IMR-90 (cell line): ENCODE measurements at regions not wholly inside any gene's neighbourhood (a gene's known extent, or its start where the extent isn't known, plus 50 kb on each side); places are given as distances from the start of the nearest gene placed in this dataset.

ENCODE experiments used
- ATAC-seq: fragments of 200-7000 bp; cut with Tn5 transposase; 2 replicates; pipeline ENCODE4 v1.9.1; 2020; ENCODE audit warnings: low read depth, mild to moderate bottlenecking, moderate library complexity
- BruUV-seq: library from RNA; stranded (reverse); fragments of 400-500 nt; replicated peaks from 2 replicates; lab custom pipeline; 2021; lab: Mats Ljungman, UMichigan
- CTCF ChIA-PET: fragments of 300-600 bp; formaldehyde crosslinking; extraction: SDS; loops from one replicate; lab custom pipeline; 2021; ENCODE audit warnings: antibody characterized with exemption; lab: Yijun Ruan, JAX
- POLR2A ChIA-PET: fragments of 300-600 bp; sonication (Branson Sonifier 250); formaldehyde crosslinking; loops from one replicate; lab custom pipeline; 2022; ENCODE audit warnings: antibody characterized with exemption; ENCODE audit not compliant: unreplicated experiment; lab: Charles Lee
- DNase-seq: peaks from one replicate; pipeline ENCODE4 v3.0.0; 2013
- H2AFZ ChIP-seq: replicated peaks from 2 replicates; pipeline ENCODE3; 2013; ENCODE audit warnings: low read length, mild to moderate bottlenecking; ENCODE audit not compliant: poor library complexity
- H2AK5ac ChIP-seq: 2 replicates; pipeline ENCODE4 v1.6.1; 2013; ENCODE audit warnings: low read depth, low read length, inconsistent platforms
- H2AK9ac ChIP-seq: replicated peaks from 2 replicates; pipeline ENCODE3; 2013; ENCODE audit warnings: mild to moderate bottlenecking, low read depth, low read length, moderate library complexity; ENCODE audit not compliant: poor library complexity
- H2BK120ac ChIP-seq: 2 replicates; pipeline ENCODE4 v1.6.1; 2013; ENCODE audit warnings: low read depth, low read length, inconsistent platforms
- H2BK15ac ChIP-seq: 3 replicates; pipeline ENCODE4 v1.6.1; 2013; ENCODE audit warnings: low read depth, low read length, inconsistent platforms
- H2BK20ac ChIP-seq: 2 replicates; pipeline ENCODE4 v1.6.1; 2013; ENCODE audit warnings: low read depth, mild to moderate bottlenecking, inconsistent platforms, low read length, moderate library complexity
- H2BK5ac ChIP-seq: 2 replicates; pipeline ENCODE4 v1.6.1; 2013; ENCODE audit warnings: mild to moderate bottlenecking, low read depth, low read length, inconsistent platforms; ENCODE audit not compliant: poor library complexity, severe bottlenecking
- H3K14ac ChIP-seq: replicated peaks from 2 replicates; pipeline ENCODE4 v1.6.1; 2013; ENCODE audit warnings: low read depth, low read length, inconsistent platforms
- H3K18ac ChIP-seq: 2 replicates; pipeline ENCODE4 v1.6.1; 2013; ENCODE audit warnings: low read depth, low read length, control low read depth
- H3K23ac ChIP-seq: 2 replicates; pipeline ENCODE4 v1.6.1; 2013; ENCODE audit warnings: low read depth, low read length, inconsistent platforms
- H3K27ac ChIP-seq: 2 replicates; pipeline ENCODE4 v1.5.1; 2013; ENCODE audit warnings: mild to moderate bottlenecking, control low read depth, low read length; ENCODE audit not compliant: insufficient read depth
- H3K27me3 ChIP-seq: 2 replicates; pipeline ENCODE4 v1.6.1; 2013; ENCODE audit warnings: low read length; ENCODE audit not compliant: control insufficient read depth, insufficient read depth
- H3K36me3 ChIP-seq: 2 replicates; pipeline ENCODE4 v1.6.1; 2013; ENCODE audit warnings: low read length, mixed read lengths; ENCODE audit not compliant: control insufficient read depth, insufficient read depth
- H3K4ac ChIP-seq: 2 replicates; pipeline ENCODE4 v1.6.1; 2013; ENCODE audit warnings: low read depth, low read length, inconsistent platforms
- H3K4me1 ChIP-seq: 2 replicates; pipeline ENCODE4 v1.6.1; 2013; ENCODE audit warnings: low read length, mixed read lengths; ENCODE audit not compliant: control insufficient read depth, insufficient read depth
- H3K4me2 ChIP-seq: 2 replicates; pipeline ENCODE4 v1.6.1; 2013; ENCODE audit warnings: low read depth, mild to moderate bottlenecking, control low read depth, low read length, moderate library complexity
- H3K4me3 ChIP-seq: 2 replicates; pipeline ENCODE4 v1.5.1; 2013; ENCODE audit warnings: low read depth, mild to moderate bottlenecking, control low read depth, low read length, moderate library complexity; ENCODE audit not compliant: insufficient read depth
- H3K56ac ChIP-seq: 2 replicates; pipeline ENCODE4 v1.6.1; 2013; ENCODE audit warnings: low read length, inconsistent platforms; ENCODE audit not compliant: insufficient read depth; ENCODE audit errors: extremely low read depth
- H3K79me1 ChIP-seq, 2 experiments: 2 replicates each; pipeline ENCODE4 v1.6.1; 2013; ENCODE audit warnings: low read length in 2 of 2, inconsistent platforms in 1 of 2, low read depth in 1 of 2
- H3K9ac ChIP-seq: 2 replicates; pipeline ENCODE4 v1.6.1; 2013; ENCODE audit warnings: low read depth, low read length, control low read depth
- H3K9me1 ChIP-seq: 2 replicates; pipeline ENCODE4 v1.6.1; 2013; ENCODE audit warnings: low read length, inconsistent platforms; ENCODE audit not compliant: insufficient read depth
- H3K9me3 ChIP-seq: 2 replicates; pipeline ENCODE4 v1.6.1; 2013; ENCODE audit warnings: low read length; ENCODE audit not compliant: control insufficient read depth, insufficient read depth
- H4K20me1 ChIP-seq: 2 replicates; pipeline ENCODE4 v1.6.1; 2013; ENCODE audit warnings: low read length, inconsistent platforms; ENCODE audit not compliant: insufficient read depth
- H4K5ac ChIP-seq: 2 replicates; pipeline ENCODE4 v1.6.1; 2013; ENCODE audit warnings: mild to moderate bottlenecking, low read depth, low read length, control low read depth
- H4K8ac ChIP-seq, 2 experiments: 2 replicates each; pipeline ENCODE4 v1.6.1; 2013; ENCODE audit warnings: low read depth in 2 of 2, low read length in 2 of 2, control low read depth in 1 of 2, inconsistent platforms in 1 of 2
- H4K91ac ChIP-seq: 2 replicates; pipeline ENCODE4 v1.6.1; 2013; ENCODE audit warnings: low read depth, low read length, inconsistent platforms; ENCODE audit not compliant: insufficient read depth
- BHLHE40 ChIP-seq: fragments of 150-350 bp; IDR thresholded peaks from 2 replicates; pipeline ENCODE4 v1.6.1; 2016; ENCODE audit warnings: mild to moderate bottlenecking, low read depth, low read length
- CEBPB ChIP-seq: IDR thresholded peaks from 2 replicates; pipeline ENCODE4 v1.6.1; 2012; ENCODE audit warnings: low read depth, low read length, improper control_type of control experiment
- CTCF ChIP-seq: conservative IDR thresholded peaks from 2 replicates; pipeline ENCODE4 v1.5.1; 2012; ENCODE audit warnings: mild to moderate bottlenecking, low read depth, low read length, improper control_type of control experiment
- FOS ChIP-seq: fragments of 150-350 bp; IDR thresholded peaks from 2 replicates; pipeline ENCODE4 v1.6.1; 2016; ENCODE audit warnings: low read depth, low read length
- MAFK ChIP-seq: IDR thresholded peaks from 2 replicates; pipeline ENCODE4 v1.6.1; 2012; ENCODE audit warnings: low read depth, low read length, improper control_type of control experiment
- MAZ ChIP-seq: IDR thresholded peaks from 2 replicates; pipeline ENCODE4 v1.6.1; 2012; ENCODE audit warnings: low read depth, mild to moderate bottlenecking, low read length, improper control_type of control experiment, moderate library complexity, borderline replicate concordance
- MXI1 ChIP-seq: IDR thresholded peaks from 2 replicates; pipeline ENCODE4 v1.6.1; 2012; ENCODE audit warnings: low read depth, mild to moderate bottlenecking, low read length, moderate library complexity, borderline replicate concordance
- RCOR1 ChIP-seq: IDR thresholded peaks from 2 replicates; pipeline ENCODE4 v1.6.1; 2012; ENCODE audit warnings: mild to moderate bottlenecking, low read length, improper control_type of control experiment; ENCODE audit not compliant: insufficient replicate concordance
- RFX5 ChIP-seq: IDR thresholded peaks from 2 replicates; pipeline ENCODE4 v1.8.0; 2012; ENCODE audit warnings: low read depth, mild to moderate bottlenecking, low read length, moderate library complexity
- WGBS, 2 experiments: methylation state at CpG; one replicate each; pipeline versions ENCODE4 v1.1.5 to v1.1.7; 2013; ENCODE audit warnings: missing lambda C conversion rate in 2 of 2; ENCODE audit not compliant: insufficient read length in 1 of 2; ENCODE audit errors: extremely low coverage in 2 of 2; 5-methylcytosine and 5-hydroxymethylcytosine counted together
- dilution Hi-C: fragments of 300-500 bp; cut with HindIII; formaldehyde crosslinking; loops from one replicate; pipeline ENCODE4 v1.14.3; 2018; ENCODE audit warnings: low sequenced_read_pairs; ENCODE audit not compliant: unreplicated experiment
- in situ Hi-C: fragments of 300-500 bp; cut with MboI; formaldehyde crosslinking; loops from 3 replicates; pipeline ENCODE4 v1.14.3; 2019; ENCODE audit warnings: low sequenced_read_pairs, inconsistent platforms, mixed read lengths
- intact Hi-C: fragments of 100-400 bp; cut with micrococcal nuclease; formaldehyde crosslinking; loops from 2 replicates; pipeline ENCODE4 v1.10.0; 2022
- TF ChIP-seq, protein P1 (sequence below): fragments of 150-350 bp; IDR thresholded peaks from 2 replicates; pipeline ENCODE4 v1.6.1; 2017; ENCODE audit warnings: mild to moderate bottlenecking, antibody characterized with exemption, low read length, low read depth

DNA sequence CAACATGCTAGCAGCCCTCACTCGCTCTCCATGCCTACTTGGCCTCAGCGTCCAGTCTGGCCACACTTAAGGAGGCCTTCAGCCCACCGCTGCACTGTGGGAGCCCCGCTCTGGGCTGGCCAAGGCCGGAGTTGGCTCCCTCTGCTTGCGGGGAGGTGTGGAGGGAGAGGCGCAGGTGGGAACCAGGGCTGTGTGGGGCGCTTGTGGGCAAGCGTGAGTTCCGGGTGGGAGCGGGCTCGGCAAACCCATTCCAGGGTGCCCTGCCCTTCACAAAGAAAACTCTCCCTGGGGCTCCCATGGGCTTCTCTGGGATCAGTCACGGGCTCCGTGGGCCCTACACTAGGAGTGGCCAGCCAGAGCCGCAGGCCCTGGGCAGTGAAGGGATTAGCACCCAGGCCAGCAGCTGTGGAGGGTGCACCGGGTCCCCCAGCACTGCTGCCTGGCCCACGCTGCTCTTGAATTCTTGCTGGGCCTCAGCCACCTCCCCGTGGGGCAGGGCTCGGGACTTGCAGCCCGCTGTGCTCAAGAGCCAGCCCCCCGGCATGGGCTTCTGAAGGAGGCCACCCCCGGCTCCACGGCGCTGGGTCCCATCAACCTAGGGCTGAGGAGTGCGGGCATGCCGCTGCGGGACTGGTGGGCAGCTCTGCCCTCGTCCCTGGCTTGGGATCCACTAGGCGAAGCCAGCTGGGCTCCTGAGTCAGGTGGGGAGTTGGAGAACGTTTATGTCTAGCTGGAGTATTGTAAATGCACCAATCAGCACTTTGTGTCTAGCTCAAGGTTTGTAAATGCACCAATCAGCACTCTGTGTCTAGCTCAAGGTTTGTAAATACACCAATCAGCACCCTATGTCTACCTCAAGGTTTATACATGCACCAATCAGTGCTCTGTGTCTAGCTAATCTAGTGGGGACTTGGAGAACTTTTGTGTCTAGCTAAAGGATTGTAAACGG, 273.6 kb upstream of the SULF2 start (continued):
- TF ChIP-seq MAFK = no peak

- no peak overlapping the region for H3K23ac ChIP-seq
- no peak overlapping the region for H3K4me3 ChIP-seq
- no peaks in the 10 kb centered on the region for H3K27me3 ChIP-seq
- H2AK9ac ChIP-seq = no peak overlapping the region
- peaks cover 13% of the 10 kb centered on the region for H3K9me3 ChIP-seq
- no peaks in the 10 kb centered on the region for H3K4me1 ChIP-seq
- H3K36me3 ChIP-seq = no peaks in the 10 kb centered on the region
- H2BK20ac ChIP-seq = no peak overlapping the region
- BruUV-seq = no TSS peak
- no peak overlapping the region for H3K56ac ChIP-seq
- H2BK120ac ChIP-seq = no peak overlapping the region
- no peak overlapping the region for H3K27ac ChIP-seq
- H3K18ac ChIP-seq = no peak overlapping the region
- TF ChIP-seq RFX5 (no peak), CTCF (no peak), MXI1 (no peak), MAZ (no peak), CEBPB (no peak), FOS (no peak), RCOR1 (no peak), BHLHE40 (no peak)
- TF ChIP-seq, protein P1, sequence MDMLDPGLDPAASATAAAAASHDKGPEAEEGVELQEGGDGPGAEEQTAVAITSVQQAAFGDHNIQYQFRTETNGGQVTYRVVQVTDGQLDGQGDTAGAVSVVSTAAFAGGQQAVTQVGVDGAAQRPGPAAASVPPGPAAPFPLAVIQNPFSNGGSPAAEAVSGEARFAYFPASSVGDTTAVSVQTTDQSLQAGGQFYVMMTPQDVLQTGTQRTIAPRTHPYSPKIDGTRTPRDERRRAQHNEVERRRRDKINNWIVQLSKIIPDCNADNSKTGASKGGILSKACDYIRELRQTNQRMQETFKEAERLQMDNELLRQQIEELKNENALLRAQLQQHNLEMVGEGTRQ = no peak
- no peak overlapping the region for H3K9ac ChIP-seq
- POLR2A ChIA-PET = no interaction called here
- H3K14ac ChIP-seq = no peak overlapping the region
- H3K9me1 ChIP-seq = no peaks in the 10 kb centered on the region
- H4K91ac ChIP-seq = no peak overlapping the region
- H2BK5ac ChIP-seq = no peak overlapping the region
- H4K5ac ChIP-seq = no peak overlapping the region
- CTCF ChIA-PET = no interaction called here
- no peak overlapping the region for H2AK5ac ChIP-seq
- intact Hi-C loops (no loop called here), dilution Hi-C loops (no loop called here), in situ Hi-C loops (no loop called here)
- no peak overlapping the region for H2AFZ ChIP-seq
- no peak overlapping the region for H3K4me2 ChIP-seq
- H2BK15ac ChIP-seq = no peak overlapping the region
- H4K20me1 ChIP-seq = no peaks in the 10 kb centered on the region
- ATAC-seq (no peak), DNase-seq (no peak)
- H4K8ac ChIP-seq = no peak overlapping the region
- no peak overlapping the region for H3K4ac ChIP-seq
- WGBS, 2 experiments = no CpG with 5 or more reads among the region's 1 CpG
- H3K79me1 ChIP-seq = no peaks in the 10 kb centered on the region
Measured at GRCh38 chr20:48057739-48058138, 272.5 kb upstream of the SULF2 start.
